ENCODE measurements at regions not wholly inside any gene's neighbourhood (a gene's known extent, or its start where the extent isn't known, plus 50 kb on each side); places are given as distances from the start of the nearest gene placed in this dataset.

DNA sequence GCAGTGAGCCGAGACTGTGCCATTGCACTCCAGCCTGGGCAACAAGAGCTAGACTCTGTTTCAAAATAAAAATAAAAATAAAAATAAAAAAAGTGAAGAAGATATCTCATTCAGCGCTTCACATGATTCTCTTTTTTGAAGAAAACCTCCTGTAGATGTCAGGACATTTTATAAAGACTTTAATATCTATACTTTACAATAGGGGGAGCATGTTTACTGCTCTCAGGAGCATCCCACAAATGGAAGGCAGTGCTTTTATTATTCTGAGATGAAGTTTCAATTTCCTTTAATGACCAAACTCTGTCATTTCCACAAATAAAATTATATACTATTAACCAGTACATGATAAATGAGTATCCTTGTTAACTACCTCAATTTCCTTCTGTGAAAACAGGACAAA lies 118.7 kb upstream of the MYOCD start:
- no peaks in the 10 kb centered on the region for H4K20me1 ChIP-seq (ENCODE audit: control insufficient read depth, insufficient read depth)
- in situ Hi-C loops (cut with MboI): no loop called here
- no peak overlapping the region for H2AFZ ChIP-seq (ENCODE audit: control insufficient read depth, low read depth, low read length)
- ATAC-seq: no peak
- no peak for DNase-seq (ENCODE audit: low read depth, low spot score)
- H3K4me2 ChIP-seq (ENCODE audit: control insufficient read depth, insufficient read depth): no peak overlapping the region
- ChIA-PET POLR2A (no interaction called here), CTCF (interaction anchor here (1.3 to 2.5 kb wide), 4 partner anchors 13 to 195 kb away, joined by 3 to 7 read pairs (median 4); no protein-coding TSS in a partner anchor), SMC1A (ENCODE audit: uncharacterized antibody, unreplicated experiment) (interaction anchor here (1.2 to 3.8 kb wide), 4 partner anchors 10 to 290 kb away, joined by 3 to 15 read pairs (median 4); no protein-coding TSS in a partner anchor), RAD21 (ENCODE audit: unreplicated experiment) (interaction anchor here (1.8 kb wide), 1 partner anchor 116 kb away, joined by 5 read pairs; no protein-coding TSS in a partner anchor)
- H3K27ac ChIP-seq (ENCODE audit: control insufficient read depth, insufficient read depth): no peak overlapping the region
- BruUV-seq (replicated peaks): no TSS peak
- H3K36me3 ChIP-seq (ENCODE audit: control insufficient read depth in 2 of 2, insufficient read depth in 2 of 2, low read length in 1 of 2): no peaks in the 10 kb centered on the region
- H3K27me3 ChIP-seq (replicated peaks in 1 of 2; ENCODE audit: control insufficient read depth in 2 of 2, insufficient read depth in 2 of 2, low read length in 1 of 2): no peaks in the 10 kb centered on the region
- intact Hi-C loops (cut with micrococcal nuclease; ENCODE audit: unreplicated experiment): loop anchor here (2.0 to 10.0 kb wide), 2 partner anchors 120 to 458 kb away; no protein-coding TSS in a partner anchor
- no peaks in the 10 kb centered on the region for H3K79me2 ChIP-seq (ENCODE audit: control insufficient read depth, insufficient read depth, low read length)
- 47% methylated on average over 2 of the region's 2 CpGs for WGBS (ENCODE audit: insufficient coverage, insufficient replicate concordance, low lambda C conversion rate, missing lambda C conversion rate)
- FAIRE-seq: no peak
- H3K9me3 ChIP-seq (replicated peaks; ENCODE audit: control insufficient read depth, insufficient read depth, low read length): no peaks in the 10 kb centered on the region
- H3K4me3 ChIP-seq: no peak overlapping the region
- H3K4me1 ChIP-seq (ENCODE audit: control insufficient read depth, insufficient read depth, low read length): no peaks in the 10 kb centered on the region
- H3K9ac ChIP-seq (ENCODE audit: control insufficient read depth, insufficient read depth, low read length): no peak overlapping the region
- TF ChIP-seq CREB1 (IDR thresholded peaks at IDR 0.05; ENCODE audit: low read depth): no peak

DNA sequence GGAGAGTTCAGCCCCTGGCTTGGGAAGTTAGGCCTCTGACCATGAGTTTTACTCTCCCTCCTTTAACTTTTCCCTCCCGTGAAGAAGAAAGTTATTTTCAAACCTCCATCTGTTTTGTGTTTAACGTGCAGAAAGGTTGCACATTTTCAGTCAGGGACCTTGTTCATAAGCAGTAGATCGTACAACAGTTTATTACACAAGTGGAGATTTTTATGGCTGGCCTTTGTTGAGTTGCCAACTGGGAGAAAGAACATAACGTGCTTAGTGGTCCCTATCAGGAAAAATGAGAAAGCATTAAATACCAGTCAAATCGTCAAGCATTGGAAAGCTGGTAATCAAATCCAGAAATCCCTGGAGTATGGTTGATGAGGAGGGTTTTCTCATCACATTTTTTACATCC lies 117.9 kb upstream of the MYOCD start:
- H3K27me3 ChIP-seq (replicated peaks in 1 of 2; ENCODE audit: control insufficient read depth in 2 of 2, insufficient read depth in 2 of 2, low read length in 1 of 2): no peaks in the 10 kb centered on the region
- H3K4me2 ChIP-seq (ENCODE audit: control insufficient read depth, insufficient read depth): no peak overlapping the region
- H3K79me2 ChIP-seq (ENCODE audit: control insufficient read depth, insufficient read depth, low read length): no peaks in the 10 kb centered on the region
- intact Hi-C loops (cut with micrococcal nuclease; ENCODE audit: unreplicated experiment): loop anchor here (2.0 to 10.0 kb wide), 2 partner anchors 119 to 457 kb away; no protein-coding TSS in a partner anchor
- ChIA-PET CTCF (interaction anchor here (0.8 to 1.4 kb wide), 3 partner anchors 26 to 194 kb away, joined by 3 to 5 read pairs (median 4); no protein-coding TSS in a partner anchor), RAD21 (ENCODE audit: unreplicated experiment) (interaction anchor here (0.9 kb wide), 1 partner anchor 154 kb away, joined by 3 read pairs; no protein-coding TSS in a partner anchor), POLR2A (no interaction called here), SMC1A (ENCODE audit: uncharacterized antibody, unreplicated experiment) (interaction anchor here (1.2 to 3.8 kb wide), 2 partner anchors 10 to 194 kb away, joined by 4 to 15 read pairs; no protein-coding TSS in a partner anchor)
- no peak overlapping the region for H2AFZ ChIP-seq (ENCODE audit: control insufficient read depth, low read depth, low read length)
- no peak for FAIRE-seq
- no peaks in the 10 kb centered on the region for H4K20me1 ChIP-seq (ENCODE audit: control insufficient read depth, insufficient read depth)
- no peaks in the 10 kb centered on the region for H3K36me3 ChIP-seq (ENCODE audit: control insufficient read depth in 2 of 2, insufficient read depth in 2 of 2, low read length in 1 of 2)
- no peak overlapping the region for H3K27ac ChIP-seq (ENCODE audit: control insufficient read depth, insufficient read depth)
- no TSS peak for BruUV-seq (replicated peaks)
- in situ Hi-C loops (cut with MboI): no loop called here
- H3K9me3 ChIP-seq (replicated peaks; ENCODE audit: control insufficient read depth, insufficient read depth, low read length): no peaks in the 10 kb centered on the region
- WGBS (ENCODE audit: insufficient coverage, insufficient replicate concordance, low lambda C conversion rate, missing lambda C conversion rate): 51% methylated on average over 5 of the region's 5 CpGs
- TF ChIP-seq SMAD1 (IDR thresholded peaks at IDR 0.05; ENCODE audit: low read depth, partially characterized antibody): no peak
- no peak for TF ChIP-seq BCL11A (IDR thresholded peaks at IDR 0.05; ENCODE audit: low read depth, low read length)
- no peak for TF ChIP-seq CBX5 (IDR thresholded peaks at IDR 0.05; ENCODE audit: low read depth)
- no peak for TF ChIP-seq JUNB (IDR thresholded peaks at IDR 0.05)
- TF ChIP-seq CBX3 (IDR thresholded peaks at IDR 0.05; ENCODE audit: borderline replicate concordance, low read depth): no peak
- TF ChIP-seq, protein P1, sequence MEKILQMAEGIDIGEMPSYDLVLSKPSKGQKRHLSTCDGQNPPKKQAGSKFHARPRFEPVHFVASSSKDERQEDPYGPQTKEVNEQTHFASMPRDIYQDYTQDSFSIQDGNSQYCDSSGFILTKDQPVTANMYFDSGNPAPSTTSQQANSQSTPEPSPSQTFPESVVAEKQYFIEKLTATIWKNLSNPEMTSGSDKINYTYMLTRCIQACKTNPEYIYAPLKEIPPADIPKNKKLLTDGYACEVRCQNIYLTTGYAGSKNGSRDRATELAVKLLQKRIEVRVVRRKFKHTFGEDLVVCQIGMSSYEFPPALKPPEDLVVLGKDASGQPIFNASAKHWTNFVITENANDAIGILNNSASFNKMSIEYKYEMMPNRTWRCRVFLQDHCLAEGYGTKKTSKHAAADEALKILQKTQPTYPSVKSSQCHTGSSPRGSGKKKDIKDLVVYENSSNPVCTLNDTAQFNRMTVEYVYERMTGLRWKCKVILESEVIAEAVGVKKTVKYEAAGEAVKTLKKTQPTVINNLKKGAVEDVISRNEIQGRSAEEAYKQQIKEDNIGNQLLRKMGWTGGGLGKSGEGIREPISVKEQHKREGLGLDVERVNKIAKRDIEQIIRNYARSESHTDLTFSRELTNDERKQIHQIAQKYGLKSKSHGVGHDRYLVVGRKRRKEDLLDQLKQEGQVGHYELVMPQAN (conservative IDR thresholded peaks at IDR 0.05): no peak
- TF ChIP-seq DPF2 (IDR thresholded peaks at IDR 0.05): no peak
- TF ChIP-seq ESRRA (IDR thresholded peaks at IDR 0.05; ENCODE audit: low read length): no peak
- H3K4me3 ChIP-seq: no peak overlapping the region
- no peak overlapping the region for H3K9ac ChIP-seq (ENCODE audit: control insufficient read depth, insufficient read depth, low read length)
- ATAC-seq: no peak
- H3K4me1 ChIP-seq (ENCODE audit: control insufficient read depth, insufficient read depth, low read length): no peaks in the 10 kb centered on the region
- no peak for DNase-seq (ENCODE audit: low read depth, low spot score)

All from GM12878 (cell line).